ENCODE measurements at regions not wholly inside any gene's neighbourhood (a gene's known extent, or its start where the extent isn't known, plus 50 kb on each side); places are given as distances from the start of the nearest gene placed in this dataset.
A peak's percentile ranks its signal among the peaks of the same experiment; 100 is the strongest.
"Not testable (repeated sequence)": the region's sequence is repeated elsewhere in the genome, so short reads cannot be mapped to it uniquely, and the experiment has no call there.

- no peak overlapping the region for H3K4me3 ChIP-seq (replicated peaks in 1 of 2; ENCODE audit: low read depth in 2 of 2, low read length in 2 of 2)
- no peak for TF ChIP-seq CTCF (IDR thresholded peaks at IDR 0.05; ENCODE audit: low read depth, low read length)
- peak; percentile 74 to 94 for DNase-seq (ENCODE audit: low read depth in 2 of 2)
These were observed 615.4 kb downstream of the C12orf50 start for GRCh38 chr12:87413784-87414183.

- TF ChIP-seq CTCF (IDR thresholded peaks at IDR 0.05; ENCODE audit: low read depth, low read length): no peak
- peak; percentile 27 to 58 for DNase-seq (ENCODE audit: low read depth in 2 of 2)
- no peak overlapping the region for H3K4me3 ChIP-seq (replicated peaks in 1 of 2; ENCODE audit: low read depth in 2 of 2, low read length in 2 of 2)
These were observed 622.3 kb downstream of the C12orf50 start for GRCh38 chr12:87406926-87407325.

GRCh38 chr12:87405918-87406317 is 623.3 kb downstream of the C12orf50 start:
- peak; percentile 14 to 29 for DNase-seq (ENCODE audit: low read depth in 2 of 2)
- no peak for TF ChIP-seq CTCF (IDR thresholded peaks at IDR 0.05; ENCODE audit: low read depth, low read length)
- H3K4me3 ChIP-seq (replicated peaks in 1 of 2; ENCODE audit: low read depth in 2 of 2, low read length in 2 of 2): no peak overlapping the region

GRCh38 chr12:87394168-87394567 is 635.0 kb downstream of the C12orf50 start:
- not testable (repeated sequence) for DNase-seq (ENCODE audit: low read depth in 2 of 2); H3K4me3 ChIP-seq (replicated peaks in 1 of 2; ENCODE audit: low read depth in 2 of 2, low read length in 2 of 2)

- H3K4me3 ChIP-seq (replicated peaks in 1 of 2; ENCODE audit: low read depth in 2 of 2, low read length in 2 of 2): no peak overlapping the region
- TF ChIP-seq CTCF (IDR thresholded peaks at IDR 0.05; ENCODE audit: low read depth, low read length): no peak
- DNase-seq (ENCODE audit: low read depth in 2 of 2): no peak
These were observed 640.8 kb downstream of the C12orf50 start for GRCh38 chr12:87388376-87388775.

GRCh38 chr12:87385322-87385721 is 643.9 kb downstream of the C12orf50 start:
- H3K4me3 ChIP-seq (replicated peaks in 1 of 2; ENCODE audit: low read depth in 2 of 2, low read length in 2 of 2): no peak overlapping the region
- no peak for DNase-seq (ENCODE audit: low read depth in 2 of 2)
- TF ChIP-seq CTCF (IDR thresholded peaks at IDR 0.05; ENCODE audit: low read depth, low read length): no peak

GRCh38 chr12:87384226-87384625 is 645.0 kb downstream of the C12orf50 start:
- no peak overlapping the region for H3K4me3 ChIP-seq (replicated peaks in 1 of 2; ENCODE audit: low read depth in 2 of 2, low read length in 2 of 2)
- no peak for TF ChIP-seq CTCF (IDR thresholded peaks at IDR 0.05; ENCODE audit: low read depth, low read length)
- DNase-seq (ENCODE audit: low read depth in 2 of 2): no peak
